HAP-1 (cell line): ENCODE measurements at regions not wholly inside any gene's neighbourhood (a gene's known extent, or its start where the extent isn't known, plus 50 kb on each side); places are given as distances from the start of the nearest gene placed in this dataset.

ENCODE experiments used
- DNase-seq, 2 experiments: peaks; one replicate each; pipeline ENCODE4 v3.0.0-alpha.2; 2016 to 2020; ENCODE audit warnings: low spot score in 2 of 2
- H3K27me3 ChIP-seq: fragments of 250-450 bp; sonication (Bioruptor Pico); 2 replicates; pipeline ENCODE4 v1.5.1; 2020; ENCODE audit warnings: low read depth, mild to moderate bottlenecking, moderate library complexity
- H3K36me3 ChIP-seq: fragments of 250-450 bp; sonication (Bioruptor Pico); replicated peaks from 2 replicates; pipeline ENCODE4 v1.5.1; 2020; ENCODE audit warnings: mild to moderate bottlenecking
- H3K4me1 ChIP-seq: fragments of 250-450 bp; sonication (Bioruptor Pico); 2 replicates; pipeline ENCODE4 v1.5.1; 2020; ENCODE audit warnings: mild to moderate bottlenecking
- H3K4me3 ChIP-seq: fragments of 250-450 bp; sonication (Bioruptor Pico); 2 replicates; pipeline ENCODE4 v1.5.1; 2020; ENCODE audit warnings: mild to moderate bottlenecking, moderate library complexity
- H3K9me3 ChIP-seq: fragments of 250-450 bp; sonication (Bioruptor Pico); 2 replicates; pipeline ENCODE4 v1.5.1; 2020; ENCODE audit warnings: mild to moderate bottlenecking, moderate library complexity
- in situ Hi-C: fragments of 300-500 bp; cut with MboI; formaldehyde crosslinking; loops from 3 replicates; pipeline ENCODE4 v1.14.3; 2020; ENCODE audit warnings: low sequenced_read_pairs, inconsistent platforms, mixed read lengths

- H3K9me3 ChIP-seq: no peaks in the 10 kb centered on the region
- DNase-seq: no peak
- no peak overlapping the region for H3K4me3 ChIP-seq
- H3K36me3 ChIP-seq: no peaks in the 10 kb centered on the region
- no peaks in the 10 kb centered on the region for H3K27me3 ChIP-seq
- no peaks in the 10 kb centered on the region for H3K4me1 ChIP-seq
- in situ Hi-C loops: no loop called here
Observed at GRCh38 chr15:73001840-73002239, 50.4 kb upstream of the NEO1 start.

GRCh38 chr15:73000293-73000692, 52.0 kb upstream of the NEO1 start:
- no peak for DNase-seq
- Histone ChIP-seq H3K9me3 (no peaks in the 10 kb centered on the region), H3K4me1 (no peaks in the 10 kb centered on the region), H3K27me3 (no peaks in the 10 kb centered on the region), H3K4me3 (no peak overlapping the region), H3K36me3 (no peaks in the 10 kb centered on the region)
- in situ Hi-C loops: no loop called here

- no peaks in the 10 kb centered on the region for H3K4me1 ChIP-seq
- in situ Hi-C loops: no loop called here
- no peaks in the 10 kb centered on the region for H3K36me3 ChIP-seq
- no peaks in the 10 kb centered on the region for H3K27me3 ChIP-seq
- H3K4me3 ChIP-seq: no peak overlapping the region
- no peak for DNase-seq
- no peaks in the 10 kb centered on the region for H3K9me3 ChIP-seq
Observed at GRCh38 chr15:72999586-72999985, 52.7 kb upstream of the NEO1 start.

- in situ Hi-C loops: no loop called here
- Histone ChIP-seq H3K4me1 (no peaks in the 10 kb centered on the region), H3K27me3 (no peaks in the 10 kb centered on the region), H3K9me3 (no peaks in the 10 kb centered on the region), H3K4me3 (no peak overlapping the region), H3K36me3 (no peaks in the 10 kb centered on the region)
- DNase-seq: no peak
Observed at GRCh38 chr15:72998681-72999466, 53.4 kb upstream of the NEO1 start.

GRCh38 chr15:72998226-72998625, 54.0 kb upstream of the NEO1 start:
- in situ Hi-C loops: no loop called here
- no peak for DNase-seq
- H3K9me3 ChIP-seq: no peaks in the 10 kb centered on the region
- H3K4me1 ChIP-seq: no peaks in the 10 kb centered on the region
- no peaks in the 10 kb centered on the region for H3K27me3 ChIP-seq
- H3K36me3 ChIP-seq: no peaks in the 10 kb centered on the region
- no peak overlapping the region for H3K4me3 ChIP-seq

- Histone ChIP-seq H3K4me3 (no peak overlapping the region), H3K27me3 (no peaks in the 10 kb centered on the region)
- in situ Hi-C loops: no loop called here
Observed at GRCh38 chr15:72995849-72996248, 56.4 kb upstream of the NEO1 start.

GRCh38 chr15:72994534-72995177, 57.6 kb upstream of the NEO1 start:
- no peak for DNase-seq
- no peaks in the 10 kb centered on the region for H3K9me3 ChIP-seq
- no peaks in the 10 kb centered on the region for H3K27me3 ChIP-seq
- in situ Hi-C loops: no loop called here
- no peak overlapping the region for H3K4me3 ChIP-seq
- no peaks in the 10 kb centered on the region for H3K36me3 ChIP-seq
- H3K4me1 ChIP-seq: no peaks in the 10 kb centered on the region

More at GRCh38 chr15:72995849-72996248, 56.4 kb upstream of the NEO1 start:
- Histone ChIP-seq H3K9me3 (no peaks in the 10 kb centered on the region), H3K4me1 (no peaks in the 10 kb centered on the region), H3K36me3 (no peaks in the 10 kb centered on the region)
- DNase-seq: no peak

GRCh38 chr15:72992841-72993252, 59.4 kb upstream of the NEO1 start:
- H3K36me3 ChIP-seq: no peaks in the 10 kb centered on the region

GRCh38 chr15:72991026-72991425, 61.2 kb upstream of the NEO1 start:
- no peaks in the 10 kb centered on the region for H3K4me1 ChIP-seq
- H3K36me3 ChIP-seq: no peaks in the 10 kb centered on the region
- H3K9me3 ChIP-seq: no peaks in the 10 kb centered on the region
- peaks cover 12% of the 10 kb centered on the region for H3K27me3 ChIP-seq
- H3K4me3 ChIP-seq: no peak overlapping the region
- no peak for DNase-seq
- in situ Hi-C loops: no loop called here

More at GRCh38 chr15:72992841-72993252, 59.4 kb upstream of the NEO1 start:
- Histone ChIP-seq H3K9me3 (no peaks in the 10 kb centered on the region), H3K4me3 (no peak overlapping the region), H3K4me1 (no peaks in the 10 kb centered on the region), H3K27me3 (peaks cover 5% of the 10 kb centered on the region)
- in situ Hi-C loops: no loop called here
- DNase-seq: no peak

- DNase-seq: no peak
- H3K27me3 ChIP-seq: peaks cover 31% of the 10 kb centered on the region
- in situ Hi-C loops: no loop called here
- H3K36me3 ChIP-seq: no peaks in the 10 kb centered on the region
- H3K9me3 ChIP-seq: no peaks in the 10 kb centered on the region
- no peaks in the 10 kb centered on the region for H3K4me1 ChIP-seq
- no peak overlapping the region for H3K4me3 ChIP-seq
Observed at GRCh38 chr15:72983801-72984545, 68.3 kb upstream of the NEO1 start.

- Histone ChIP-seq H3K27me3 (peaks cover 27% of the 10 kb centered on the region), H3K4me3 (no peak overlapping the region), H3K4me1 (no peaks in the 10 kb centered on the region), H3K36me3 (no peaks in the 10 kb centered on the region), H3K9me3 (no peaks in the 10 kb centered on the region)
- in situ Hi-C loops: no loop called here
- no peak for DNase-seq
Observed at GRCh38 chr15:72982714-72983113, 69.5 kb upstream of the NEO1 start.

- DNase-seq: no peak
- in situ Hi-C loops: no loop called here
Observed at GRCh38 chr15:72980661-72981060, 71.6 kb upstream of the NEO1 start.

GRCh38 chr15:72979791-72980190, 72.5 kb upstream of the NEO1 start:
- in situ Hi-C loops: no loop called here
- no peaks in the 10 kb centered on the region for H3K4me1 ChIP-seq

More at GRCh38 chr15:72980661-72981060, 71.6 kb upstream of the NEO1 start:
- Histone ChIP-seq H3K9me3 (no peaks in the 10 kb centered on the region), H3K4me3 (no peak overlapping the region), H3K27me3 (peaks cover 20% of the 10 kb centered on the region), H3K36me3 (no peaks in the 10 kb centered on the region), H3K4me1 (no peaks in the 10 kb centered on the region)

GRCh38 chr15:72979308-72979707, 73.0 kb upstream of the NEO1 start:
- Histone ChIP-seq H3K4me1 (no peaks in the 10 kb centered on the region), H3K27me3 (peaks cover 16% of the 10 kb centered on the region), H3K9me3 (no peaks in the 10 kb centered on the region), H3K36me3 (no peaks in the 10 kb centered on the region), H3K4me3 (no peak overlapping the region)
- no peak for DNase-seq
- in situ Hi-C loops: no loop called here

More at GRCh38 chr15:72979791-72980190, 72.5 kb upstream of the NEO1 start:
- no peak for DNase-seq
- Histone ChIP-seq H3K4me3 (no peak overlapping the region), H3K27me3 (peaks cover 18% of the 10 kb centered on the region), H3K9me3 (no peaks in the 10 kb centered on the region), H3K36me3 (no peaks in the 10 kb centered on the region)
